Spleen (tissue), 11 donors: ENCODE measurements at regions not wholly inside any gene's neighbourhood (a gene's known extent, or its start where the extent isn't known, plus 50 kb on each side); places are given as distances from the start of the nearest gene placed in this dataset.

Experiments used
- DNase-seq: peaks from one replicate; pipeline ENCODE4 v3.0.0-alpha.2; 2020
- H3K27ac ChIP-seq, 8 donors: fragments of 200-600 bp; sonication (generic) in 7 of 8; 1 replicate in 4 of 8; 2 replicates in 4 of 8; pipeline versions ENCODE4 v1.5.0 to v1.8.0; 2016 to 2021; ENCODE audit warnings: inconsistent platforms in 4 of 8, mild to moderate bottlenecking in 4 of 8, moderate library complexity in 1 of 8
- H3K27me3 ChIP-seq, 7 donors: fragments of 200-600 bp; sonication (generic) in 6 of 7; replicated peaks in 1 of 7; 1 replicate in 4 of 7; 2 replicates in 3 of 7; pipeline versions ENCODE4 v1.5.0 to v1.8.0; 2016 to 2021; ENCODE audit warnings: inconsistent platforms in 3 of 7, mild to moderate bottlenecking in 1 of 7
- H3K36me3 ChIP-seq, 6 donors: fragments of 200-600 bp; sonication (generic) in 5 of 6; 1 replicate in 4 of 6; 2 replicates in 2 of 6; pipeline versions ENCODE4 v1.5.0 to v1.8.0; 2016 to 2021; ENCODE audit warnings: inconsistent platforms in 2 of 6
- H3K4me1 ChIP-seq, 6 donors: fragments of 200-600 bp; sonication (generic) in 5 of 6; 1 replicate in 3 of 6; 2 replicates in 3 of 6; pipeline versions ENCODE4 v1.5.0 to v1.8.0; 2016 to 2021; ENCODE audit warnings: inconsistent platforms in 3 of 6
- H3K4me3 ChIP-seq, 8 donors: fragments of 200-600 bp; sonication (generic) in 7 of 8; 1 replicate in 4 of 8; 2 replicates in 4 of 8; pipeline versions ENCODE4 v1.5.0 to v1.8.0; 2016 to 2021; ENCODE audit warnings: inconsistent platforms in 4 of 8, mild to moderate bottlenecking in 4 of 8, moderate library complexity in 2 of 8
- H3K9me3 ChIP-seq, 8 donors: fragments of 200-600 bp; sonication (generic) in 7 of 8; 1 replicate in 4 of 8; 2 replicates in 4 of 8; pipeline versions ENCODE4 v1.5.0 to v1.8.0; 2016 to 2021; ENCODE audit warnings: inconsistent platforms in 4 of 8
- POLR2A ChIP-seq, 3 donors: fragments of 450-650 bp; IDR thresholded peaks; one replicate each; pipeline ENCODE4 v1.5.1; 2017; ENCODE audit warnings: antibody characterized with exemption in 3 of 3, mild to moderate bottlenecking in 1 of 3
- POLR2AphosphoS5 ChIP-seq, 3 donors: sonication (generic); formaldehyde crosslinking; IDR thresholded peaks; one replicate each; pipeline ENCODE4 v1.5.1; 2017; ENCODE audit warnings: antibody characterized with exemption in 3 of 3
- WGBS, 5 donors: extraction: QIAGEN DNeasy Blood & Tissue Kit in 3 of 5; methylation state at CpG; one replicate each; pipeline versions ENCODE4 v1.1.5 to v1.1.7; 2013 to 2018; 5-methylcytosine and 5-hydroxymethylcytosine counted together
- intact Hi-C: fragments of 100-400 bp; cut with DNase I; formaldehyde crosslinking; loops from one replicate; pipeline ENCODE4 v1.15.0; 2023; ENCODE audit warnings: low total_unique reads
- TF ChIP-seq, protein P1 (sequence below), 11 experiments: fragments of 200-600 bp in 7 of 11; fragments of 450-650 bp in 4 of 11; sonication (generic) in 4 of 11; IDR thresholded peaks in 8 of 11; conservative IDR thresholded peaks in 3 of 11; 1 replicate in 7 of 11; 2 replicates in 4 of 11; pipeline versions ENCODE4 v1.4.0 to v1.8.0; 2016 to 2021; ENCODE audit warnings: antibody characterized with exemption in 11 of 11, inconsistent platforms in 4 of 11, mild to moderate bottlenecking in 1 of 11
- donor health status: healthy with polysubstance abuse.
- donor health status: DM: no; HTN: no; CAD: no; lungs with moderate emphysema.
- donor health status: DM: no; HTN: no; CAD: no.
- donor health status: Bipolar disorder and iron deficiency.
- donor health status: healthy.
- donor health status: DM: no; HTN: no; CAD: no.
- donor health status: DM: yes; HTN: yes; CAD: no.

DNA sequence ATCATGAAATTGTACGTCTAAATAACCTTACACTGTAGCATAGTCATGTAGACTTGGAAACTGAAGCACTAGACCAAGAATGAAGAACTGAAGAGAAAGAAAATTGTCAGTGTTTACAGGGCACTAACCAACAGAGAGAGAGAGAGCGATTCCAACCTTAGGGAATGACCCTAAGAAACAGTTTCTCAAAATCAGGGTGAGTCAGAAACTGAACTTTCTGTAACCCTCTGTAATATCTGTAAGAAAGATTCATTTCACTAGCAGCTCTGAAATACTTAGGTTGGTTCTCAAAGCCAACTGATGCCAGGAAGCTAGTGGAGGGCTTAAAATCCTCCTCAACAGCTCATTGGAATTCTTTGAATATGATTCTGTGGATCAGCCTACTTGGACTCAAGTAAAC is 936.9 kb downstream of the EFNB2 start:
- TF ChIP-seq, protein P1, sequence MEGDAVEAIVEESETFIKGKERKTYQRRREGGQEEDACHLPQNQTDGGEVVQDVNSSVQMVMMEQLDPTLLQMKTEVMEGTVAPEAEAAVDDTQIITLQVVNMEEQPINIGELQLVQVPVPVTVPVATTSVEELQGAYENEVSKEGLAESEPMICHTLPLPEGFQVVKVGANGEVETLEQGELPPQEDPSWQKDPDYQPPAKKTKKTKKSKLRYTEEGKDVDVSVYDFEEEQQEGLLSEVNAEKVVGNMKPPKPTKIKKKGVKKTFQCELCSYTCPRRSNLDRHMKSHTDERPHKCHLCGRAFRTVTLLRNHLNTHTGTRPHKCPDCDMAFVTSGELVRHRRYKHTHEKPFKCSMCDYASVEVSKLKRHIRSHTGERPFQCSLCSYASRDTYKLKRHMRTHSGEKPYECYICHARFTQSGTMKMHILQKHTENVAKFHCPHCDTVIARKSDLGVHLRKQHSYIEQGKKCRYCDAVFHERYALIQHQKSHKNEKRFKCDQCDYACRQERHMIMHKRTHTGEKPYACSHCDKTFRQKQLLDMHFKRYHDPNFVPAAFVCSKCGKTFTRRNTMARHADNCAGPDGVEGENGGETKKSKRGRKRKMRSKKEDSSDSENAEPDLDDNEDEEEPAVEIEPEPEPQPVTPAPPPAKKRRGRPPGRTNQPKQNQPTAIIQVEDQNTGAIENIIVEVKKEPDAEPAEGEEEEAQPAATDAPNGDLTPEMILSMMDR (IDR thresholded peaks at IDR 0.05 in 8 of 11, conservative IDR thresholded peaks at IDR 0.05 in 3 of 11): no peak
- TF ChIP-seq POLR2AphosphoS5 (IDR thresholded peaks at IDR 0.05) (no peak), POLR2A (IDR thresholded peaks at IDR 0.05) (no peak)
- Histone ChIP-seq H3K36me3 (no peaks in the 10 kb centered on the region), H3K27ac (no peak overlapping the region), H3K4me1 (no peaks in the 10 kb centered on the region), H3K27me3 (no peaks in the 10 kb centered on the region), H3K4me3 (no peak overlapping the region), H3K9me3 (peaks cover 0 to 7% (median 0%) of the 10 kb centered on the region in 8 donors)
- WGBS, 5 donors: 78 to 87% (median 84%) methylated on average over 2 of the region's 2 CpGs
- intact Hi-C loops: no loop called here
- DNase-seq: no peak

DNA sequence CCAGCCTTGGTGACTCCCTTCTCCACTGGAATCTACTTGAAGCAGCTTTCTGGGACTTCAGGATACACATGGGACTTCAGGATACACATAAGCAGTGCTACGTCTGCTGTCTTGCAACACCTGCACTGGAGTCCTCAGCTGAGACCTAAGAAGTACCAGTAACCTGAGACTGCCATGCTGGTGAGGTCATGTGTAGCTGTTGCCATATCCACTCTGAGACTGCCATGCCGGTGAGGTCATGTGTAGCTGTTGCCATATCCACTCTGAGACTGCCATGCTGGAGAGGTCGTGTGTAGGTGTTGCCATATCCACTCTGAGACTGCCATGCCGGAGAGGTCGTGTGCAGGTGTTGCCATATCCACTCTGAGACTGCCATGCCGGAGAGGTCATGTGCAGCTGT is 937.9 kb downstream of the EFNB2 start:
- H3K36me3 ChIP-seq: no peaks in the 10 kb centered on the region
- H3K9me3 ChIP-seq: peaks cover 0 to 7% (median 0%) of the 10 kb centered on the region in 8 donors
- no peaks in the 10 kb centered on the region for H3K4me1 ChIP-seq
- DNase-seq: no peak
- intact Hi-C loops: no loop called here
- no peak overlapping the region for H3K27ac ChIP-seq
- no peaks in the 10 kb centered on the region for H3K27me3 ChIP-seq
- no peak overlapping the region for H3K4me3 ChIP-seq
- 80 to 100% (median 88%) methylated on average over 1 to 6 of the region's 6 CpGs for WGBS, 5 donors
- TF ChIP-seq POLR2AphosphoS5 (IDR thresholded peaks at IDR 0.05): no peak
- TF ChIP-seq, protein P1 (IDR thresholded peaks at IDR 0.05 in 8 of 11, conservative IDR thresholded peaks at IDR 0.05 in 3 of 11): no peak
- no peak for TF ChIP-seq POLR2A (IDR thresholded peaks at IDR 0.05)

DNA sequence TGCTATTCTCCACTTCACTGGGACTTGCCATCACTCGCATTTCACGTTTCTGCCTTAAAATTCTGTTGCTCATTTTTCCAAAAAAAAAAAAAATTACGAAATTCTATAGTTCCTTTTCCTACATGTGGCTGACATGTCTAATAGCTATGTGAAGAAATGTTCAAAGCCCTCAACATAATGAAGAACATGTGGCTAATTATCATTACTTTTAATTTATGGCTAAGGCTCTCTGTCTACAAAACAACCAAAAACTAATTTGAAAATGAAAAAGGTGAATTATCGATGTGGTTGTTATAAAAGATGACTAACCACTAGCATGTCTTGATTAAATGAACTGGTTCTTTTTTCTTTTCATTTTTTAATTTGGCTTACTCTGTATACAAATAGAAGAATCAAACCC is 940.0 kb downstream of the EFNB2 start:
- TF ChIP-seq, protein P1 (IDR thresholded peaks at IDR 0.05 in 8 of 11, conservative IDR thresholded peaks at IDR 0.05 in 3 of 11): no peak
- no peak for TF ChIP-seq POLR2A (IDR thresholded peaks at IDR 0.05)
- TF ChIP-seq POLR2AphosphoS5 (IDR thresholded peaks at IDR 0.05): no peak
- Histone ChIP-seq H3K27me3 (no peaks in the 10 kb centered on the region), H3K36me3 (no peaks in the 10 kb centered on the region), H3K9me3 (peaks cover 0 to 7% (median 0%) of the 10 kb centered on the region in 8 donors), H3K4me1 (no peaks in the 10 kb centered on the region), H3K4me3 (no peak overlapping the region), H3K27ac (no peak overlapping the region)
- DNase-seq: no peak
- intact Hi-C loops: no loop called here
- WGBS, 5 donors: 71 to 92% (median 84%) methylated on average over 4 of the region's 4 CpGs

GRCh38 chr13:105591277-105591676 is 944.2 kb downstream of the EFNB2 start:
- Histone ChIP-seq H3K27me3 (no peaks in the 10 kb centered on the region), H3K36me3 (no peaks in the 10 kb centered on the region), H3K4me3 (no peak overlapping the region), H3K27ac (no peak overlapping the region), H3K4me1 (no peaks in the 10 kb centered on the region), H3K9me3 (no peaks in the 10 kb centered on the region)
- intact Hi-C loops: no loop called here
- DNase-seq: no peak
- 67 to 84% (median 77%) methylated on average over 3 of the region's 3 CpGs for WGBS, 5 donors
- TF ChIP-seq POLR2A (IDR thresholded peaks at IDR 0.05): no peak
- no peak for TF ChIP-seq POLR2AphosphoS5 (IDR thresholded peaks at IDR 0.05)
- TF ChIP-seq, protein P1 (IDR thresholded peaks at IDR 0.05 in 8 of 11, conservative IDR thresholded peaks at IDR 0.05 in 3 of 11): no peak
